Mesenchymal stem cell (in vitro differentiated cells and primary cell): ENCODE measurements at regions not wholly inside any gene's neighbourhood (a gene's known extent, or its start where the extent isn't known, plus 50 kb on each side); places are given as distances from the start of the nearest gene placed in this dataset.

Experiments used
- DNase-seq: peaks from one replicate; pipeline ENCODE4 v3.0.0-alpha.2; 2013
- H2AFZ ChIP-seq: one replicate; pipeline ENCODE4 v1.6.1; 2013; ENCODE audit warnings: low read depth, mild to moderate bottlenecking, control low read depth, inconsistent platforms, low read length, moderate library complexity
- H2AK5ac ChIP-seq: 2 replicates; pipeline ENCODE4 v1.6.1; 2013; ENCODE audit warnings: low read length, moderate library complexity, mild to moderate bottlenecking, inconsistent platforms; ENCODE audit not compliant: severe bottlenecking
- H2BK120ac ChIP-seq: one replicate; pipeline ENCODE4 v1.6.1; 2013; ENCODE audit warnings: low read depth, mild to moderate bottlenecking, inconsistent platforms, low read length, moderate library complexity
- H2BK12ac ChIP-seq, 2 experiments: one replicate each; pipeline ENCODE4 v1.6.1; 2013; ENCODE audit warnings: inconsistent platforms in 2 of 2, low read length in 2 of 2, mild to moderate bottlenecking in 2 of 2, moderate library complexity in 2 of 2, control low read depth in 1 of 2
- H2BK15ac ChIP-seq: one replicate; pipeline ENCODE4 v1.6.1; 2013; ENCODE audit warnings: mild to moderate bottlenecking, low read depth, inconsistent platforms; ENCODE audit not compliant: poor library complexity, severe bottlenecking
- H2BK5ac ChIP-seq: 2 replicates; pipeline ENCODE4 v1.6.1; 2013; ENCODE audit warnings: low read depth, mild to moderate bottlenecking, low read length, control low read depth, inconsistent platforms; ENCODE audit not compliant: poor library complexity, severe bottlenecking
- H3K14ac ChIP-seq, 2 experiments: one replicate each; pipeline ENCODE4 v1.6.1; 2013; ENCODE audit warnings: inconsistent platforms in 2 of 2, low read length in 2 of 2, control low read depth in 1 of 2, mild to moderate bottlenecking in 1 of 2, moderate library complexity in 1 of 2
- H3K18ac ChIP-seq, 2 experiments: one replicate each; pipeline ENCODE4 v1.6.1; 2013; ENCODE audit warnings: inconsistent platforms in 2 of 2, low read length in 2 of 2, control low read depth in 1 of 2, low read depth in 1 of 2, mild to moderate bottlenecking in 1 of 2
- H3K23ac ChIP-seq, 2 experiments: one replicate each; pipeline ENCODE4 v1.6.1; 2013; ENCODE audit warnings: inconsistent platforms in 2 of 2, low read length in 2 of 2, mild to moderate bottlenecking in 2 of 2, moderate library complexity in 2 of 2, control low read depth in 1 of 2
- H3K27ac ChIP-seq: 2 replicates; pipeline ENCODE4 v1.5.1; 2013; ENCODE audit warnings: mild to moderate bottlenecking, moderate library complexity, low read length, control low read depth, inconsistent platforms; ENCODE audit not compliant: poor library complexity, severe bottlenecking
- H3K27me3 ChIP-seq, 2 experiments: 2 replicates each; pipeline versions ENCODE4 v1.6.1 to v1.7.0; 2013; ENCODE audit warnings: low read length in 2 of 2, mild to moderate bottlenecking in 2 of 2, moderate library complexity in 2 of 2, control low read depth in 1 of 2, inconsistent platforms in 1 of 2; ENCODE audit not compliant: control insufficient read depth in 1 of 2, insufficient read depth in 1 of 2
- H3K36me3 ChIP-seq, 2 experiments: 2 replicates each; pipeline versions ENCODE4 v1.6.1 to v1.7.0; 2013; ENCODE audit warnings: low read length in 2 of 2, control low read depth in 1 of 2, inconsistent platforms in 1 of 2, low read depth in 1 of 2, mild to moderate bottlenecking in 1 of 2; ENCODE audit not compliant: insufficient read depth in 2 of 2, control insufficient read depth in 1 of 2
- H3K4ac ChIP-seq, 2 experiments: one replicate each; pipeline ENCODE4 v1.6.1; 2013; ENCODE audit warnings: inconsistent platforms in 2 of 2, low read length in 2 of 2, mild to moderate bottlenecking in 2 of 2, moderate library complexity in 2 of 2, control low read depth in 1 of 2, low read depth in 1 of 2
- H3K4me1 ChIP-seq: 2 replicates; pipeline ENCODE4 v1.6.1; 2013; ENCODE audit warnings: low read depth, low read length, control low read depth; ENCODE audit not compliant: control insufficient read depth, insufficient read depth
- H3K4me2 ChIP-seq: 2 replicates; pipeline ENCODE4 v1.6.1; 2013; ENCODE audit warnings: low read length, mild to moderate bottlenecking, inconsistent platforms; ENCODE audit not compliant: poor library complexity, severe bottlenecking
- H3K4me3 ChIP-seq, 2 experiments: 2 replicates each; pipeline versions ENCODE4 v1.5.1 to v1.7.0; 2013; ENCODE audit warnings: low read length in 2 of 2, mild to moderate bottlenecking in 2 of 2, control low read depth in 1 of 2, low read depth in 1 of 2; ENCODE audit not compliant: insufficient read depth in 1 of 2
- H3K79me1 ChIP-seq: replicated peaks from 2 replicates; pipeline ENCODE4 v1.6.1; 2013; ENCODE audit warnings: mild to moderate bottlenecking, control low read depth, low read length, inconsistent platforms; ENCODE audit not compliant: poor library complexity, severe bottlenecking
- H3K9ac ChIP-seq: 2 replicates; pipeline ENCODE4 v1.7.0; 2013; ENCODE audit warnings: mild to moderate bottlenecking, low read length, moderate library complexity
- H3K9me3 ChIP-seq: 2 replicates; pipeline ENCODE4 v1.7.0; 2013; ENCODE audit warnings: mild to moderate bottlenecking, low read length; ENCODE audit not compliant: control insufficient read depth
- H4K8ac ChIP-seq: one replicate; pipeline ENCODE4 v1.6.1; 2013; ENCODE audit warnings: inconsistent platforms, mild to moderate bottlenecking, low read length, moderate library complexity
- H4K91ac ChIP-seq: one replicate; pipeline ENCODE4 v1.6.1; 2013; ENCODE audit warnings: mild to moderate bottlenecking, low read length, inconsistent platforms
- WGBS: methylation state at CpG from one replicate; pipeline ENCODE4 v1.1.7; 2013; ENCODE audit warnings: mixed read lengths; 5-methylcytosine and 5-hydroxymethylcytosine counted together

- Histone ChIP-seq H4K91ac (no peak overlapping the region), H2BK15ac (no peak overlapping the region), H3K9ac (no peak overlapping the region), H2BK5ac (no peak overlapping the region), H3K18ac (no peak overlapping the region), H3K27me3 (no peaks in the 10 kb centered on the region), H3K4me2 (no peak overlapping the region), H3K79me1 (no peaks in the 10 kb centered on the region), H2BK12ac (no peak overlapping the region), H3K9me3 (no peaks in the 10 kb centered on the region), H3K4ac (no peak overlapping the region), H2AK5ac (no peak overlapping the region), H3K14ac (no peak overlapping the region), H3K4me1 (peaks cover 2% of the 10 kb centered on the region), H2BK120ac (no peak overlapping the region), H3K23ac (no peak overlapping the region), H4K8ac (no peak overlapping the region), H3K4me3 (no peak overlapping the region), H2AFZ (no peak overlapping the region), H3K27ac (no peak overlapping the region), H3K36me3 (no peaks in the 10 kb centered on the region)
- DNase-seq: no peak
- 92% methylated on average over 2 of the region's 2 CpGs for WGBS
Measured at GRCh38 chr1:193402977-193403376, 216.6 kb upstream of the B3GALT2 start.

GRCh38 chr1:193402037-193402436 lies 215.6 kb upstream of the B3GALT2 start:
- no peak overlapping the region for H3K27ac ChIP-seq
- no peak overlapping the region for H3K4me2 ChIP-seq
- 83% methylated on average over 2 of the region's 4 CpGs for WGBS
- H4K91ac ChIP-seq: no peak overlapping the region
- no peak overlapping the region for H2BK5ac ChIP-seq
- H3K4me1 ChIP-seq: no peaks in the 10 kb centered on the region
- no peaks in the 10 kb centered on the region for H3K27me3 ChIP-seq
- no peak overlapping the region for H2AFZ ChIP-seq
- H3K18ac ChIP-seq: no peak overlapping the region
- no peak overlapping the region for H2AK5ac ChIP-seq
- no peak overlapping the region for H4K8ac ChIP-seq
- no peaks in the 10 kb centered on the region for H3K36me3 ChIP-seq
- no peaks in the 10 kb centered on the region for H3K79me1 ChIP-seq
- H2BK15ac ChIP-seq: no peak overlapping the region
- no peak overlapping the region for H2BK12ac ChIP-seq
- H3K14ac ChIP-seq: no peak overlapping the region
- DNase-seq: no peak
- no peak overlapping the region for H3K23ac ChIP-seq
- H3K9ac ChIP-seq: no peak overlapping the region
- H3K9me3 ChIP-seq: no peaks in the 10 kb centered on the region
- H2BK120ac ChIP-seq: no peak overlapping the region
- no peak overlapping the region for H3K4me3 ChIP-seq
- no peak overlapping the region for H3K4ac ChIP-seq

GRCh38 chr1:193394336-193394735 lies 207.9 kb upstream of the B3GALT2 start:
- H2AK5ac ChIP-seq: no peak overlapping the region
- H4K91ac ChIP-seq: no peak overlapping the region
- no peak overlapping the region for H4K8ac ChIP-seq
- no peak overlapping the region for H2BK5ac ChIP-seq
- no peak overlapping the region for H3K9ac ChIP-seq
- no peaks in the 10 kb centered on the region for H3K4me1 ChIP-seq
- no peaks in the 10 kb centered on the region for H3K79me1 ChIP-seq
- H2BK12ac ChIP-seq: no peak overlapping the region
- no peak overlapping the region for H3K18ac ChIP-seq
- no peak overlapping the region for H3K14ac ChIP-seq
- H3K36me3 ChIP-seq: no peaks in the 10 kb centered on the region
- H2BK15ac ChIP-seq: no peak overlapping the region
- WGBS: no CpG with 5 or more reads among the region's 1 CpG
- no peak overlapping the region for H3K4me2 ChIP-seq
- H3K9me3 ChIP-seq: no peaks in the 10 kb centered on the region
- H2AFZ ChIP-seq: no peak overlapping the region
- H2BK120ac ChIP-seq: no peak overlapping the region
- H3K23ac ChIP-seq: no peak overlapping the region
- no peak overlapping the region for H3K4me3 ChIP-seq
- no peak for DNase-seq
- H3K4ac ChIP-seq: no peak overlapping the region
- H3K27me3 ChIP-seq: no peaks in the 10 kb centered on the region
- no peak overlapping the region for H3K27ac ChIP-seq

- no peak overlapping the region for H3K14ac ChIP-seq
- DNase-seq: no peak
- no peak overlapping the region for H3K4ac ChIP-seq
- no peak overlapping the region for H4K8ac ChIP-seq
- no peak overlapping the region for H3K4me2 ChIP-seq
- H3K18ac ChIP-seq: no peak overlapping the region
- no peak overlapping the region for H2BK5ac ChIP-seq
- H3K27me3 ChIP-seq: no peaks in the 10 kb centered on the region
- no peak overlapping the region for H3K4me3 ChIP-seq
- no peak overlapping the region for H2AFZ ChIP-seq
- no peak overlapping the region for H2BK15ac ChIP-seq
- no peak overlapping the region for H2BK12ac ChIP-seq
- no peak overlapping the region for H4K91ac ChIP-seq
- no peak overlapping the region for H2AK5ac ChIP-seq
- no peak overlapping the region for H2BK120ac ChIP-seq
- no peak overlapping the region for H3K27ac ChIP-seq
- H3K9me3 ChIP-seq: no peaks in the 10 kb centered on the region
- H3K9ac ChIP-seq: no peak overlapping the region
- WGBS: no CpG with 5 or more reads among the region's 1 CpG
- no peaks in the 10 kb centered on the region for H3K4me1 ChIP-seq
- no peaks in the 10 kb centered on the region for H3K79me1 ChIP-seq
- H3K23ac ChIP-seq: no peak overlapping the region
- no peaks in the 10 kb centered on the region for H3K36me3 ChIP-seq
Measured at GRCh38 chr1:193392686-193393085, 206.3 kb upstream of the B3GALT2 start.
